SK-N-SH treated with all-trans-retinoic acid at 6 μM for 48 hours (cell line): ENCODE measurements at regions not wholly inside any gene's neighbourhood (a gene's known extent, or its start where the extent isn't known, plus 50 kb on each side); places are given as distances from the start of the nearest gene placed in this dataset.

Experiments used
- ATAC-seq: fragments of 200-7000 bp; cut with Tn5 transposase; 3 replicates; pipeline ENCODE4 v1.9.1; 2020; ENCODE audit warnings: mild to moderate bottlenecking, moderate library complexity
- ARNTL ChIP-seq: fragments of 450-650 bp; formaldehyde crosslinking; IDR thresholded peaks from 2 replicates; pipeline ENCODE4 v1.5.0; 2020; ENCODE audit warnings: low read depth, mild to moderate bottlenecking, moderate library complexity, borderline replicate concordance
- BACH2 ChIP-seq: fragments of 250-450 bp; sonication (Bioruptor Pico); IDR thresholded peaks from 2 replicates; pipeline ENCODE4 v1.9.0; 2021; ENCODE audit warnings: mild to moderate bottlenecking, borderline replicate concordance
- CSDC2 ChIP-seq: fragments of 250-450 bp; sonication (Bioruptor Pico); IDR thresholded peaks from 2 replicates; pipeline ENCODE4 v1.5.0; 2020; ENCODE audit warnings: mild to moderate bottlenecking, moderate library complexity
- ESRRG ChIP-seq: fragments of 250-450 bp; sonication (Bioruptor Pico); IDR thresholded peaks from 2 replicates; pipeline ENCODE4 v1.6.1; 2021; ENCODE audit warnings: mild to moderate bottlenecking
- GLIS3 ChIP-seq: fragments of 250-450 bp; sonication (Bioruptor Pico); IDR thresholded peaks from 2 replicates; pipeline ENCODE4 v1.5.0; 2020; ENCODE audit warnings: mild to moderate bottlenecking, moderate library complexity
- ISL1 ChIP-seq: fragments of 250-450 bp; sonication (Bioruptor Pico); IDR thresholded peaks from 2 replicates; pipeline ENCODE4 v2.1.2; 2022; ENCODE audit warnings: mild to moderate bottlenecking, moderate library complexity
- OSR1 ChIP-seq: fragments of 250-450 bp; sonication (Bioruptor Pico); IDR thresholded peaks from 2 replicates; pipeline ENCODE4 v1.8.0; 2022; ENCODE audit warnings: moderate library complexity, mild to moderate bottlenecking, inconsistent platforms
- PPARA ChIP-seq: fragments of 250-450 bp; sonication (Bioruptor Pico); IDR thresholded peaks from 2 replicates; pipeline ENCODE4 v1.5.0; 2020; ENCODE audit warnings: mild to moderate bottlenecking, borderline replicate concordance
- RARB ChIP-seq: fragments of 250-450 bp; sonication (Bioruptor Pico); IDR thresholded peaks from 2 replicates; pipeline ENCODE4 v1.8.0; 2021; ENCODE audit warnings: mild to moderate bottlenecking, moderate library complexity
- SNAI2 ChIP-seq: fragments of 250-450 bp; sonication (Bioruptor Pico); IDR thresholded peaks from 2 replicates; pipeline ENCODE4 v1.5.0; 2020; ENCODE audit warnings: mild to moderate bottlenecking, moderate library complexity
- TCF4 ChIP-seq: fragments of 250-450 bp; sonication (Bioruptor Pico); IDR thresholded peaks from 2 replicates; pipeline ENCODE4 v1.8.0; 2021; ENCODE audit warnings: mild to moderate bottlenecking, moderate library complexity, borderline replicate concordance
- TOX ChIP-seq: fragments of 250-450 bp; sonication (Bioruptor Pico); IDR thresholded peaks from 2 replicates; pipeline ENCODE4 v1.8.0; 2021; ENCODE audit warnings: mild to moderate bottlenecking, moderate library complexity, borderline replicate concordance
- ZC3H10 ChIP-seq: fragments of 250-450 bp; sonication (Bioruptor Pico); IDR thresholded peaks from 2 replicates; pipeline ENCODE4 v1.5.1; 2021; ENCODE audit warnings: mild to moderate bottlenecking, moderate library complexity
- ZFP3 ChIP-seq: fragments of 250-450 bp; sonication (Bioruptor Pico); IDR thresholded peaks from 2 replicates; pipeline ENCODE4 v1.5.0; 2020; ENCODE audit warnings: mild to moderate bottlenecking, moderate library complexity
- ZFP30 ChIP-seq: fragments of 450-650 bp; formaldehyde crosslinking; IDR thresholded peaks from 2 replicates; pipeline ENCODE4 v1.5.0; 2022; ENCODE audit warnings: mild to moderate bottlenecking, moderate library complexity
- ZNF565 ChIP-seq: fragments of 450-650 bp; formaldehyde crosslinking; conservative IDR thresholded peaks from 2 replicates; pipeline ENCODE4 v1.5.0; 2020; ENCODE audit warnings: low read depth, mild to moderate bottlenecking, moderate library complexity
- ZNF8 ChIP-seq: fragments of 450-650 bp; formaldehyde crosslinking; IDR thresholded peaks from 2 replicates; pipeline ENCODE4 v1.5.0; 2020; ENCODE audit warnings: mild to moderate bottlenecking, moderate library complexity
- TF ChIP-seq, protein P1 (sequence below): fragments of 250-450 bp; sonication (Bioruptor Pico); IDR thresholded peaks from 2 replicates; pipeline ENCODE4 v1.5.0; 2020; ENCODE audit warnings: mild to moderate bottlenecking, moderate library complexity
- TF ChIP-seq, protein P2 (sequence below): fragments of 250-450 bp; sonication (Bioruptor Pico); IDR thresholded peaks from 2 replicates; pipeline ENCODE4 v1.8.0; 2020; ENCODE audit warnings: mild to moderate bottlenecking, moderate library complexity, borderline replicate concordance
- TF ChIP-seq, protein P3 (sequence below): fragments of 250-450 bp; sonication (Bioruptor Pico); IDR thresholded peaks from 2 replicates; pipeline ENCODE4 v1.5.1; 2020; ENCODE audit warnings: low read depth, mild to moderate bottlenecking, moderate library complexity
- TF ChIP-seq, protein P4 (sequence below): fragments of 250-450 bp; sonication (Bioruptor Pico); IDR thresholded peaks from 2 replicates; pipeline ENCODE4 v1.8.0; 2021; ENCODE audit warnings: low read depth, mild to moderate bottlenecking, moderate library complexity, borderline replicate concordance

DNA sequence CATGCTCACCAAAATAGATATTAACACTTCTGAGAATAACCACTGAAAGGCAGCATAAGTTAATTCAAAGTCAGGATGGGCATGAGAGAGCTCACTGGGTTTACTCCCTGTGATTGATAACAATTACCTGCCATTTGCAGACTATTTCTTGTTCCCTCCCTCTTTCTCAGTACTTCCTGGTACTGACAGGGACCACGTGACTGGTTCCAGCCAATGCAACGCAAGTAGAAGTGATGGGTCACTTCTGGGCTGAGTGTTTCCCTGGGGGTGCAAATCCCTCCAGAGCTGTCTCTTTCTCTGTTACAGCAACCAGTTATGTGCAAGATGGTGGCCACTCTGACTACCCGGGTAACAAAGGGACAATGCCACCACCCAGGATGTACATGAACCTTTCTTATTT lies 118.8 kb downstream of the EFNB2 start:
- no peak for ATAC-seq
- TF ChIP-seq ZFP3 (CRISPR knock-in tag) = no peak
- no peak for TF ChIP-seq OSR1 (CRISPR knock-in tag)
- no peak for TF ChIP-seq TCF4
- no peak for TF ChIP-seq ZFP30 (CRISPR knock-in tag)
- no peak for TF ChIP-seq ARNTL (CRISPR knock-in tag)
- no peak for TF ChIP-seq SNAI2
- no peak for TF ChIP-seq BACH2 (CRISPR knock-in tag)
- TF ChIP-seq, protein P1, sequence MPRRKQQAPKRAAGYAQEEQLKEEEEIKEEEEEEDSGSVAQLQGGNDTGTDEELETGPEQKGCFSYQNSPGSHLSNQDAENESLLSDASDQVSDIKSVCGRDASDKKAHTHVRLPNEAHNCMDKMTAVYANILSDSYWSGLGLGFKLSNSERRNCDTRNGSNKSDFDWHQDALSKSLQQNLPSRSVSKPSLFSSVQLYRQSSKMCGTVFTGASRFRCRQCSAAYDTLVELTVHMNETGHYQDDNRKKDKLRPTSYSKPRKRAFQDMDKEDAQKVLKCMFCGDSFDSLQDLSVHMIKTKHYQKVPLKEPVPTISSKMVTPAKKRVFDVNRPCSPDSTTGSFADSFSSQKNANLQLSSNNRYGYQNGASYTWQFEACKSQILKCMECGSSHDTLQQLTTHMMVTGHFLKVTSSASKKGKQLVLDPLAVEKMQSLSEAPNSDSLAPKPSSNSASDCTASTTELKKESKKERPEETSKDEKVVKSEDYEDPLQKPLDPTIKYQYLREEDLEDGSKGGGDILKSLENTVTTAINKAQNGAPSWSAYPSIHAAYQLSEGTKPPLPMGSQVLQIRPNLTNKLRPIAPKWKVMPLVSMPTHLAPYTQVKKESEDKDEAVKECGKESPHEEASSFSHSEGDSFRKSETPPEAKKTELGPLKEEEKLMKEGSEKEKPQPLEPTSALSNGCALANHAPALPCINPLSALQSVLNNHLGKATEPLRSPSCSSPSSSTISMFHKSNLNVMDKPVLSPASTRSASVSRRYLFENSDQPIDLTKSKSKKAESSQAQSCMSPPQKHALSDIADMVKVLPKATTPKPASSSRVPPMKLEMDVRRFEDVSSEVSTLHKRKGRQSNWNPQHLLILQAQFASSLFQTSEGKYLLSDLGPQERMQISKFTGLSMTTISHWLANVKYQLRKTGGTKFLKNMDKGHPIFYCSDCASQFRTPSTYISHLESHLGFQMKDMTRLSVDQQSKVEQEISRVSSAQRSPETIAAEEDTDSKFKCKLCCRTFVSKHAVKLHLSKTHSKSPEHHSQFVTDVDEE = no peak
- no peak for TF ChIP-seq CSDC2 (CRISPR knock-in tag)
- TF ChIP-seq PPARA (CRISPR knock-in tag) = no peak
- TF ChIP-seq, protein P2, sequence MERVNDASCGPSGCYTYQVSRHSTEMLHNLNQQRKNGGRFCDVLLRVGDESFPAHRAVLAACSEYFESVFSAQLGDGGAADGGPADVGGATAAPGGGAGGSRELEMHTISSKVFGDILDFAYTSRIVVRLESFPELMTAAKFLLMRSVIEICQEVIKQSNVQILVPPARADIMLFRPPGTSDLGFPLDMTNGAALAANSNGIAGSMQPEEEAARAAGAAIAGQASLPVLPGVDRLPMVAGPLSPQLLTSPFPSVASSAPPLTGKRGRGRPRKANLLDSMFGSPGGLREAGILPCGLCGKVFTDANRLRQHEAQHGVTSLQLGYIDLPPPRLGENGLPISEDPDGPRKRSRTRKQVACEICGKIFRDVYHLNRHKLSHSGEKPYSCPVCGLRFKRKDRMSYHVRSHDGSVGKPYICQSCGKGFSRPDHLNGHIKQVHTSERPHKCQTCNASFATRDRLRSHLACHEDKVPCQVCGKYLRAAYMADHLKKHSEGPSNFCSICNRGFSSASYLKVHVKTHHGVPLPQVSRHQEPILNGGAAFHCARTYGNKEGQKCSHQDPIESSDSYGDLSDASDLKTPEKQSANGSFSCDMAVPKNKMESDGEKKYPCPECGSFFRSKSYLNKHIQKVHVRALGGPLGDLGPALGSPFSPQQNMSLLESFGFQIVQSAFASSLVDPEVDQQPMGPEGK (CRISPR knock-in tag) = no peak
- no peak for TF ChIP-seq ZNF565 (CRISPR knock-in tag)
- TF ChIP-seq ZNF8 (CRISPR knock-in tag) = no peak
- TF ChIP-seq ESRRG (CRISPR knock-in tag) = no peak
- TF ChIP-seq, protein P3, sequence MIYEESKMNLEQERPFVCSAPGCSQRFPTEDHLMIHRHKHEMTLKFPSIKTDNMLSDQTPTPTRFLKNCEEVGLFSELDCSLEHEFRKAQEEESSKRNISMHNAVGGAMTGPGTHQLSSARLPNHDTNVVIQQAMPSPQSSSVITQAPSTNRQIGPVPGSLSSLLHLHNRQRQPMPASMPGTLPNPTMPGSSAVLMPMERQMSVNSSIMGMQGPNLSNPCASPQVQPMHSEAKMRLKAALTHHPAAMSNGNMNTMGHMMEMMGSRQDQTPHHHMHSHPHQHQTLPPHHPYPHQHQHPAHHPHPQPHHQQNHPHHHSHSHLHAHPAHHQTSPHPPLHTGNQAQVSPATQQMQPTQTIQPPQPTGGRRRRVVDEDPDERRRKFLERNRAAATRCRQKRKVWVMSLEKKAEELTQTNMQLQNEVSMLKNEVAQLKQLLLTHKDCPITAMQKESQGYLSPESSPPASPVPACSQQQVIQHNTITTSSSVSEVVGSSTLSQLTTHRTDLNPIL (CRISPR knock-in tag) = no peak
- no peak for TF ChIP-seq GLIS3 (CRISPR knock-in tag)
- TF ChIP-seq, protein P4, sequence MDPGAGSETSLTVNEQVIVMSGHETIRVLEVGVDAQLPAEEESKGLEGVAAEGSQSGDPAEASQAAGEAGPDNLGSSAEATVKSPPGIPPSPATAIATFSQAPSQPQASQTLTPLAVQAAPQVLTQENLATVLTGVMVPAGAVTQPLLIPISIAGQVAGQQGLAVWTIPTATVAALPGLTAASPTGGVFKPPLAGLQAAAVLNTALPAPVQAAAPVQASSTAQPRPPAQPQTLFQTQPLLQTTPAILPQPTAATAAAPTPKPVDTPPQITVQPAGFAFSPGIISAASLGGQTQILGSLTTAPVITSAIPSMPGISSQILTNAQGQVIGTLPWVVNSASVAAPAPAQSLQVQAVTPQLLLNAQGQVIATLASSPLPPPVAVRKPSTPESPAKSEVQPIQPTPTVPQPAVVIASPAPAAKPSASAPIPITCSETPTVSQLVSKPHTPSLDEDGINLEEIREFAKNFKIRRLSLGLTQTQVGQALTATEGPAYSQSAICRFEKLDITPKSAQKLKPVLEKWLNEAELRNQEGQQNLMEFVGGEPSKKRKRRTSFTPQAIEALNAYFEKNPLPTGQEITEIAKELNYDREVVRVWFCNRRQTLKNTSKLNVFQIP (CRISPR knock-in tag) = no peak
- TF ChIP-seq TOX = no peak
- TF ChIP-seq, all 23 proteins: peak for 0

DNA sequence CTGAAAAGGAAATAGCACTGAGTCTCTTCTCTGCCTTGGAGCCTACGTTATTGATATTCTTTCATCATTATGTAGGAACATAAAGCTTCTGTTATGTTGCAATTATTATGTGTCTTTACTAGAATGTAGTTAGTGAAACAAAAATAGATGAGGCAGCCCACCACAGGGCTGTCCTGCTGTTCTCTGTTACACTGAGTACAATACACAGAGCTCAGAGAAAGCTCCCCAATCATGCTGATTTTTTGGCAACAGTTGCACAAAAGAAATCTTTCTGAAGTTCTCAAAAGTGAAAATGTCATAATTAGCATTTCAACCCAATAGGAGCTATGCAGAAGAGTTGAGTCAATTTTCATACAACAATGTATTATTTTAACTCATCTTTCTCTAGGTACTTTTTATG lies 119.5 kb downstream of the EFNB2 start:
- ATAC-seq = no peak
- TF ChIP-seq TCF4 = no peak

DNA sequence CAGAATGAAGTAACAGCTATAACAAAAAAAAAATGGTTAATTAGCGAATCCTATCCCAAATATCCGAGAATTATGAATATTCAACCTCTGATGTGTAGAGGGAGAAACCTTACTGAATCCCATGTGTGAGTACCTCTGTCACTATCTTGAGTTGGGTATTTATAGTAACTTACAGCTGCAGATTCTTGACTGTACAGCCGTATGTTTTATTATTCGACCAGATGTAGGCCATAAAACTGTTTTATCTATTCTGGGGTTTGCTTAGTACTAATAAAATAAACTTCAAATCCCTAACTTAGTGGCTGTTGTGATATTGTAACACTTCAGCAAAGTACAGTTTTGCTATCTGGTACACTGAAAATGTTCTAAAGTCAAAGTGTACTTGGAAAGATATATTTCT lies 120.0 kb downstream of the EFNB2 start:
- TF ChIP-seq, protein P4 (CRISPR knock-in tag) = no peak
- TF ChIP-seq TOX (no peak), ZC3H10 (CRISPR knock-in tag) (no peak), GLIS3 (CRISPR knock-in tag) (no peak), SNAI2 (no peak), RARB (CRISPR knock-in tag) (no peak), ISL1 (CRISPR knock-in tag) (no peak), OSR1 (CRISPR knock-in tag) (no peak), ZFP3 (CRISPR knock-in tag) (no peak), BACH2 (CRISPR knock-in tag) (no peak), ZNF565 (CRISPR knock-in tag) (no peak), TCF4 (no peak)
- TF ChIP-seq, protein P3 (CRISPR knock-in tag) = no peak
- TF ChIP-seq, protein P1 = no peak
- TF ChIP-seq, protein P2 (CRISPR knock-in tag) = no peak
- ATAC-seq = no peak
